Osteoblast (primary cell): ENCODE measurements at regions not wholly inside any gene's neighbourhood (a gene's known extent, or its start where the extent isn't known, plus 50 kb on each side); places are given as distances from the start of the nearest gene placed in this dataset.

Source experiments
- DNase-seq: peaks from one replicate; pipeline ENCODE4 v3.0.0; 2011; ENCODE audit warnings: low spot score, mixed read lengths; ENCODE audit not compliant: insufficient read length; ENCODE audit errors: missing footprints
- H2AFZ ChIP-seq: 2 replicates; pipeline ENCODE4 v1.6.0; 2011; ENCODE audit warnings: mild to moderate bottlenecking, low read length
- H3K27ac ChIP-seq: 2 replicates; pipeline ENCODE4 v1.5.1; 2011; ENCODE audit warnings: mild to moderate bottlenecking, low read depth, low read length, moderate library complexity
- H3K27me3 ChIP-seq: 2 replicates; pipeline ENCODE4 v1.6.0; 2012; ENCODE audit warnings: mild to moderate bottlenecking, control low read depth, inconsistent platforms, low read length, moderate library complexity; ENCODE audit not compliant: insufficient read depth
- H3K36me3 ChIP-seq: 2 replicates; pipeline ENCODE4 v1.5.1; 2011; ENCODE audit warnings: mild to moderate bottlenecking, low read length, control low read depth, moderate library complexity; ENCODE audit not compliant: insufficient read depth
- H3K4me1 ChIP-seq: 2 replicates; pipeline ENCODE4 v1.5.1; 2011; ENCODE audit warnings: mild to moderate bottlenecking, low read length, control low read depth, moderate library complexity; ENCODE audit not compliant: insufficient read depth
- H3K4me2 ChIP-seq: 2 replicates; pipeline ENCODE4 v1.6.0; 2011; ENCODE audit warnings: mild to moderate bottlenecking, low read length; ENCODE audit not compliant: insufficient read depth
- H3K4me3 ChIP-seq: fragments of 200-600 bp; sonication (generic); 3 replicates; pipeline ENCODE4 v1.5.1; 2012; ENCODE audit warnings: mild to moderate bottlenecking, low read length, inconsistent platforms; ENCODE audit not compliant: insufficient read depth
- H3K79me2 ChIP-seq: 2 replicates; pipeline ENCODE4 v1.6.0; 2012; ENCODE audit warnings: mild to moderate bottlenecking, low read length, control low read depth, inconsistent platforms; ENCODE audit not compliant: insufficient read depth
- H3K9me3 ChIP-seq: 2 replicates; pipeline ENCODE4 v1.5.1; 2011; ENCODE audit warnings: low read depth, low read length, control low read depth
- H4K20me1 ChIP-seq: 2 replicates; pipeline ENCODE4 v1.6.0; 2012; ENCODE audit warnings: mild to moderate bottlenecking, low read length, control low read depth; ENCODE audit not compliant: insufficient read depth
- TF ChIP-seq, protein P1 (sequence below): IDR thresholded peaks from 2 replicates; pipeline ENCODE4 v1.5.1; 2011; ENCODE audit warnings: mild to moderate bottlenecking, low read depth, low read length, moderate library complexity; ENCODE audit errors: extremely low read depth

DNA sequence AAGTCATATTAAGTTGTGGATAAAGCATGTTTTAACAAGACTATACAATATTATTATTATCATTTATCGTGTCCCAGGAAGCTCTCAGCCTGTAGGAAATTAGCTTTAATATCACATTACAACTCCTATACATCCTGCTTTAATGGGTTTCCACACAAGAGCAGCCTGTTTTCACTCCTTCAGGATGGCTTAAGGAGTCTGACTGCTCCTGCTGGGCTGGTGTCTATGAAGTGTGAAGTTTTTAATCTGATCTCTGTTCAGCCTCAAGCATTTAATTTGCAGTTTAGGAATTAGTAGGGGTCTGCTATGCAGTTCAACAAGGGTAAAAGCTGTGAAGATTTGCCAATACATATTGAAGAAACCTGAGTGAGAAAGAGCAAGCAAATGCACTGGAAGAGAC is 653.4 kb upstream of the LRRC4C start:
- Histone ChIP-seq H3K27ac (no peak overlapping the region), H3K4me1 (no peaks in the 10 kb centered on the region), H2AFZ (no peak overlapping the region), H3K27me3 (no peaks in the 10 kb centered on the region), H4K20me1 (no peaks in the 10 kb centered on the region), H3K79me2 (no peaks in the 10 kb centered on the region), H3K36me3 (no peaks in the 10 kb centered on the region), H3K4me2 (no peak overlapping the region), H3K4me3 (no peak overlapping the region), H3K9me3 (no peaks in the 10 kb centered on the region)
- TF ChIP-seq, protein P1, sequence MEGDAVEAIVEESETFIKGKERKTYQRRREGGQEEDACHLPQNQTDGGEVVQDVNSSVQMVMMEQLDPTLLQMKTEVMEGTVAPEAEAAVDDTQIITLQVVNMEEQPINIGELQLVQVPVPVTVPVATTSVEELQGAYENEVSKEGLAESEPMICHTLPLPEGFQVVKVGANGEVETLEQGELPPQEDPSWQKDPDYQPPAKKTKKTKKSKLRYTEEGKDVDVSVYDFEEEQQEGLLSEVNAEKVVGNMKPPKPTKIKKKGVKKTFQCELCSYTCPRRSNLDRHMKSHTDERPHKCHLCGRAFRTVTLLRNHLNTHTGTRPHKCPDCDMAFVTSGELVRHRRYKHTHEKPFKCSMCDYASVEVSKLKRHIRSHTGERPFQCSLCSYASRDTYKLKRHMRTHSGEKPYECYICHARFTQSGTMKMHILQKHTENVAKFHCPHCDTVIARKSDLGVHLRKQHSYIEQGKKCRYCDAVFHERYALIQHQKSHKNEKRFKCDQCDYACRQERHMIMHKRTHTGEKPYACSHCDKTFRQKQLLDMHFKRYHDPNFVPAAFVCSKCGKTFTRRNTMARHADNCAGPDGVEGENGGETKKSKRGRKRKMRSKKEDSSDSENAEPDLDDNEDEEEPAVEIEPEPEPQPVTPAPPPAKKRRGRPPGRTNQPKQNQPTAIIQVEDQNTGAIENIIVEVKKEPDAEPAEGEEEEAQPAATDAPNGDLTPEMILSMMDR, result no peak
- no peak for DNase-seq

DNA sequence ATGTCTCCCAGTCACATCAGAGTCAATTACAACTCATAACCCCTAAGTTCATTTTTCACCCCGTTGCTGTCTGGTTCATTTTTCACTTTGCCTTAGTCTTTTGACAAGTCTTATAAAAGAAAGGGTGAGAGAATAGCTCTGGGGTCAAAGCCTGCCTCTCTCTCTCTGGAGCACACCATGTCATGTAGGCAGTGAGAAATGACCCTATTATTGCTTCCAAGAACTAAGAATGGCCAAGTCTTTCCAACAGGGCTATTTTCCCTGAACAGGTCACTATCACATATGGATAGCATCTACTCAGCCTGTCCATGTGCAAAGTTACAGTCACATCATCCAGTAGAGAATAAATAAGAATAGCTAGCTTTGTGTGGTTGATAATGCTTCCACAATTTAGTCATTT is 655.5 kb upstream of the LRRC4C start:
- no peaks in the 10 kb centered on the region for H3K9me3 ChIP-seq
- H3K4me1 ChIP-seq, result no peaks in the 10 kb centered on the region
- no peaks in the 10 kb centered on the region for H3K79me2 ChIP-seq
- H4K20me1 ChIP-seq, result no peaks in the 10 kb centered on the region
- TF ChIP-seq, protein P1, result no peak
- H3K4me3 ChIP-seq, result no peak overlapping the region
- no peak for DNase-seq
- H3K4me2 ChIP-seq, result no peak overlapping the region
- H3K27ac ChIP-seq, result no peak overlapping the region
- H2AFZ ChIP-seq, result no peak overlapping the region
- H3K27me3 ChIP-seq, result no peaks in the 10 kb centered on the region
- H3K36me3 ChIP-seq, result no peaks in the 10 kb centered on the region

DNA sequence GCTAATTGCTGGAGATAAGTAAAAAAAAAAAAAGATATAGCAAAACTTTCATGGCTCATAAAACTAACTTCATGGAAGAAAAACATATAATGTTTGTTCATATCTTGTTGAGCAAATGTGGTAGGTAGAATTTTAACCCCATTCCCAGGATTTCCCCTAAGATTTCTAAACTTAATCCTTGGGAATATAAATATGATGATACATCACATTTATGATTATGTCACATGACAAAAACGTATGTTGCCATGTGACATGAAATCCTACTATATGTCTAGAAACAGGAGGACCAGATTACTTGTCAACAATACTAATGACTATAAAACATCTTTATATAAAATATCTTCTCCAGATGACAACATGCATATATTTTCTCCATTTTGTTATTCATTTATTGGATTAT is 679.0 kb upstream of the LRRC4C start:
- Histone ChIP-seq H3K9me3 (no peaks in the 10 kb centered on the region), H3K79me2 (no peaks in the 10 kb centered on the region), H3K27ac (no peak overlapping the region), H2AFZ (no peak overlapping the region), H3K27me3 (no peaks in the 10 kb centered on the region), H4K20me1 (no peaks in the 10 kb centered on the region), H3K36me3 (no peaks in the 10 kb centered on the region), H3K4me2 (no peak overlapping the region), H3K4me3 (no peak overlapping the region), H3K4me1 (no peaks in the 10 kb centered on the region)
- DNase-seq, result no peak
- TF ChIP-seq, protein P1, result no peak

DNA sequence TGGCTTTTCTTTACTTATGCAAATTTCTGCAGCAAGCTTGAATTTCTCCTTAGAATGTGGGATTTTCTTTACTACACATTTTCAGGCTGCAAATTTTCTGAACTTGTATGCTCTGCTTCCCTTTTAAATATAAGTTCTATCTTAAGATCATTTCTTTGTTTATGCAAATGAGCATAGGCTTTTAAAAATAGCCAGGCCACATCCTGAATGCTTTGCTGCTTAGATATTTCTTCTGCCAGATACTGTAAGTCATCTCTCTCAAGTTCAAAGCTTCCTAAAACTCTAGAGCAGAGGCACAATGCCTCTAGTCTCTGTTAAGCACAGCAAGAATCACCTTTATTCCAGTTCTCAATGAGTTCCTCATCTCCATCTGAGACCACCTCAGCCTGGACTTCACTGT is 685.9 kb upstream of the LRRC4C start:
- H2AFZ ChIP-seq, result no peak overlapping the region
- no peaks in the 10 kb centered on the region for H4K20me1 ChIP-seq
- no peak overlapping the region for H3K27ac ChIP-seq
- H3K9me3 ChIP-seq, result no peaks in the 10 kb centered on the region
- H3K4me3 ChIP-seq, result no peak overlapping the region
- TF ChIP-seq, protein P1, result no peak
- no peaks in the 10 kb centered on the region for H3K36me3 ChIP-seq
- H3K79me2 ChIP-seq, result no peaks in the 10 kb centered on the region
- H3K27me3 ChIP-seq, result no peaks in the 10 kb centered on the region
- H3K4me1 ChIP-seq, result no peaks in the 10 kb centered on the region
- DNase-seq, result no peak
- H3K4me2 ChIP-seq, result no peak overlapping the region
